ENCODE measurements at regions not wholly inside any gene's neighbourhood (a gene's known extent, or its start where the extent isn't known, plus 50 kb on each side); places are given as distances from the start of the nearest gene placed in this dataset.

- no peaks in the 10 kb centered on the region for H3K79me2 ChIP-seq (replicated peaks; ENCODE audit: insufficient read depth, low read length)
- no peak overlapping the region for H3K27ac ChIP-seq (ENCODE audit: low read length)
- H3K4me2 ChIP-seq (ENCODE audit: low read length) = no peak overlapping the region
- H3K27me3 ChIP-seq (ENCODE audit: insufficient read depth, low read depth, low read length) = no peaks in the 10 kb centered on the region
- H3K9me3 ChIP-seq (ENCODE audit: low read length) = no peaks in the 10 kb centered on the region
- no peak overlapping the region for H3K4me3 ChIP-seq (ENCODE audit: low read length)
- no peaks in the 10 kb centered on the region for H4K20me1 ChIP-seq (ENCODE audit: insufficient read depth)
- H3K36me3 ChIP-seq (ENCODE audit: insufficient read depth, low read length) = no peaks in the 10 kb centered on the region
- H3K9ac ChIP-seq (ENCODE audit: low read length) = no peak overlapping the region
- H3K9me2 ChIP-seq (ENCODE audit: insufficient read depth, low read length) = no peaks in the 10 kb centered on the region
- H2AFZ ChIP-seq (ENCODE audit: low read depth, low read length) = no peak overlapping the region
- H3F3A ChIP-seq (ENCODE audit: insufficient read depth, low read length, poor library complexity, severe bottlenecking) = no peaks in the 10 kb centered on the region
- TF ChIP-seq RAD21 (conservative IDR thresholded peaks at IDR 0.05) (no peak), REST (IDR thresholded peaks at IDR 0.05; ENCODE audit: borderline replicate concordance) (no peak), SMC3 (conservative IDR thresholded peaks at IDR 0.05; ENCODE audit: poor library complexity) (no peak), MXI1 (conservative IDR thresholded peaks at IDR 0.05; ENCODE audit: poor library complexity, severe bottlenecking) (no peak), TAF1 (IDR thresholded peaks at IDR 0.05; ENCODE audit: low read depth) (no peak), EZH2 (IDR thresholded peaks at IDR 0.05; ENCODE audit: borderline replicate concordance, insufficient read depth, low read length, poor library complexity, severe bottlenecking) (no peak), CTCF (IDR thresholded peaks at IDR 0.05; ENCODE audit: poor library complexity, severe bottlenecking) (no peak), EP300 (conservative IDR thresholded peaks at IDR 0.05; ENCODE audit: poor library complexity, severe bottlenecking) (no peak), POLR2AphosphoS5 (IDR thresholded peaks at IDR 0.05) (no peak)
These were observed 449.0 kb downstream of the QKI start for GRCh38 chr6:163863565-163863964.

DNA sequence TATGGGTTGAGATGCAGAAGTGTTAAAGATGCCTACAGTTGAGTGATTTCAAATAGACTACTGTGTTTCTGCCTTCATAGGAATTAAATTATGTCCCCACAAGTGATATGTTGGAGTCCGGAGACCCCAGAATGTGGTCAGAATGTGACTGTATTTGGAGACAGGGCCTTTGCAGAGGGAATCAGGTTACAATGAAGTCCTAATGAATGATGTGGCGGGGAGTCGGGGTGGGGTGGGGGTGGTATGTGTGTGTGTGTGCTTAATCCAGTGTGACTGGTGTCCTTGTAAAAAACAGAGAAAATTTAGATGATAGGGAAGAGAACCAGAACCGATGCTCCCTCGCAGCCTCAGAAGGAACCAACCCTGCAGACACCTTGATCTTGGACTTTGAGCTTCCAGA lies 448.2 kb downstream of the QKI start:
- no peaks in the 10 kb centered on the region for H4K20me1 ChIP-seq (ENCODE audit: insufficient read depth)
- TF ChIP-seq EP300 (conservative IDR thresholded peaks at IDR 0.05; ENCODE audit: poor library complexity, severe bottlenecking) = no peak
- TF ChIP-seq MXI1 (conservative IDR thresholded peaks at IDR 0.05; ENCODE audit: poor library complexity, severe bottlenecking) = no peak
- no peak for TF ChIP-seq EZH2 (IDR thresholded peaks at IDR 0.05; ENCODE audit: borderline replicate concordance, insufficient read depth, low read length, poor library complexity, severe bottlenecking)
- no peak for TF ChIP-seq CTCF (IDR thresholded peaks at IDR 0.05; ENCODE audit: poor library complexity, severe bottlenecking)
- no peak for TF ChIP-seq TAF1 (IDR thresholded peaks at IDR 0.05; ENCODE audit: low read depth)
- TF ChIP-seq REST (IDR thresholded peaks at IDR 0.05; ENCODE audit: borderline replicate concordance) = no peak
- no peak for TF ChIP-seq RAD21 (conservative IDR thresholded peaks at IDR 0.05)
- no peak for TF ChIP-seq POLR2AphosphoS5 (IDR thresholded peaks at IDR 0.05)
- TF ChIP-seq SMC3 (conservative IDR thresholded peaks at IDR 0.05; ENCODE audit: poor library complexity) = no peak
- no peak overlapping the region for H3K27ac ChIP-seq (ENCODE audit: low read length)
- H2AFZ ChIP-seq (ENCODE audit: low read depth, low read length) = no peak overlapping the region
- H3K9me2 ChIP-seq (ENCODE audit: insufficient read depth, low read length) = no peaks in the 10 kb centered on the region
- H3K9me3 ChIP-seq (ENCODE audit: low read length) = no peaks in the 10 kb centered on the region
- H3K4me3 ChIP-seq (ENCODE audit: low read length) = no peak overlapping the region
- H3K36me3 ChIP-seq (ENCODE audit: insufficient read depth, low read length) = no peaks in the 10 kb centered on the region
- H3K9ac ChIP-seq (ENCODE audit: low read length) = no peak overlapping the region
- no peaks in the 10 kb centered on the region for H3K79me2 ChIP-seq (replicated peaks; ENCODE audit: insufficient read depth, low read length)
- H3K27me3 ChIP-seq (ENCODE audit: insufficient read depth, low read depth, low read length) = no peaks in the 10 kb centered on the region
- no peaks in the 10 kb centered on the region for H3F3A ChIP-seq (ENCODE audit: insufficient read depth, low read length, poor library complexity, severe bottlenecking)
- no peak overlapping the region for H3K4me2 ChIP-seq (ENCODE audit: low read length)

Data from neural cell (in vitro differentiated cells).